Duodenal mucosa (tissue), 2 donors: ENCODE measurements at regions not wholly inside any gene's neighbourhood (a gene's known extent, or its start where the extent isn't known, plus 50 kb on each side); places are given as distances from the start of the nearest gene placed in this dataset.
"Not testable (repeated sequence)": the region's sequence is repeated elsewhere in the genome, so short reads cannot be mapped to it uniquely, and the experiment has no call there.

Experiments
- H3K27ac ChIP-seq: one replicate; pipeline ENCODE4 v1.7.0; 2013; ENCODE audit warnings: low read depth, low read length
- H3K27me3 ChIP-seq, 2 donors: one replicate each; pipeline ENCODE4 v1.7.0; 2013; ENCODE audit warnings: low read length in 2 of 2, control low read depth in 1 of 2; ENCODE audit not compliant: insufficient read depth in 2 of 2, control insufficient read depth in 1 of 2
- H3K36me3 ChIP-seq, 2 donors: one replicate each; pipeline ENCODE4 v1.7.0; 2013; ENCODE audit warnings: low read length in 2 of 2, control low read depth in 1 of 2; ENCODE audit not compliant: insufficient read depth in 2 of 2, control insufficient read depth in 1 of 2
- H3K4me1 ChIP-seq, 2 donors: one replicate each; pipeline ENCODE4 v1.7.0; 2013; ENCODE audit warnings: low read length in 2 of 2, control low read depth in 1 of 2; ENCODE audit not compliant: insufficient read depth in 2 of 2, control insufficient read depth in 1 of 2
- H3K4me3 ChIP-seq, 2 donors: one replicate each; pipeline ENCODE4 v1.7.0; 2013; ENCODE audit warnings: low read length in 2 of 2, low read depth in 1 of 2
- H3K9ac ChIP-seq, 2 donors: one replicate each; pipeline ENCODE4 v1.7.0; 2013; ENCODE audit warnings: low read length in 2 of 2, low read depth in 1 of 2
- H3K9me3 ChIP-seq, 2 donors: one replicate each; pipeline ENCODE4 v1.7.0; 2013; ENCODE audit warnings: low read length in 2 of 2, control low read depth in 1 of 2; ENCODE audit not compliant: control insufficient read depth in 1 of 2

DNA sequence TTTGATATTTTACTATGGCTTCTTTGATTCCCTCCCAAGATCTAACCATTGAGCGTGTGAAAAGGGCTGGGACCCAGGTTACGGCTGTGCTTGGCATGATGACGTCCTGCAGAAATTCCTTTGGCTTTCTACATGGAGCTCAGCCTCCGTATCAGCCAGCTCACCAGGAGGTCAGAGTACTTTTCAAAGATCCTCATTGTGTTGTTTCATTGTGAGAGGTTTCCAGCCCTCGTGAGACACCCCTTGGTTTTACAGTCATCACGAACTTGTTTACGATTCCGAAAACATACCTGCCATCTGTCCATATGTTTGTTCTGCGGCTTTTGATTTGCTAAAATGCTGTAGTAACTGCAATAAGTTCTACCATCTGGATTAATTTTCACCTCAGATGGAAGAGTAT is 453.1 kb downstream of the TMEM121 start:
- no peak overlapping the region for H3K4me3 ChIP-seq
- no peak overlapping the region for H3K27ac ChIP-seq
- H3K4me1 ChIP-seq = no peaks in the 10 kb centered on the region
- no peaks in the 10 kb centered on the region for H3K36me3 ChIP-seq
- H3K9ac ChIP-seq = no peak overlapping the region
- no peaks in the 10 kb centered on the region for H3K27me3 ChIP-seq
- no peaks in the 10 kb centered on the region for H3K9me3 ChIP-seq

DNA sequence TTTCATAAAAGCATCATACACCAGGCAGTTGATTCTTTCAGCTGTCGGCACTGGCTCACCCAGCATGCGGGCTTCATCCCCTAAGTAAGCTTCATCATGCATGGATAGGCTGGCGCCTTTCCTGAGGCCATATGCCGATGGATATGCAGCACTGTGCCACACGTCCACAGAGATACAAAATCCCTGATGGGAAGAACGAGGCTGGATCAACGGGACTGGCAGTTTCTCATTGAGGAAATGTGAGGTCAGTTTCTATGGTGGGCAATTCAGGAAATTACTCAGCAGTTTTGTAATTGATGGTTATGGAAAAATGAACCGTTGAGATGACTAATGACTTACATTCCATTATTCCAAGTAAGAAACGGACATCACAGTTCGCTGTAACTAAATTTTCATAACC is 453.8 kb downstream of the TMEM121 start:
- no peaks in the 10 kb centered on the region for H3K9me3 ChIP-seq
- H3K9ac ChIP-seq = no peak overlapping the region
- no peaks in the 10 kb centered on the region for H3K27me3 ChIP-seq
- H3K36me3 ChIP-seq = no peaks in the 10 kb centered on the region
- no peaks in the 10 kb centered on the region for H3K4me1 ChIP-seq
- H3K4me3 ChIP-seq = no peak overlapping the region
- no peak overlapping the region for H3K27ac ChIP-seq

DNA sequence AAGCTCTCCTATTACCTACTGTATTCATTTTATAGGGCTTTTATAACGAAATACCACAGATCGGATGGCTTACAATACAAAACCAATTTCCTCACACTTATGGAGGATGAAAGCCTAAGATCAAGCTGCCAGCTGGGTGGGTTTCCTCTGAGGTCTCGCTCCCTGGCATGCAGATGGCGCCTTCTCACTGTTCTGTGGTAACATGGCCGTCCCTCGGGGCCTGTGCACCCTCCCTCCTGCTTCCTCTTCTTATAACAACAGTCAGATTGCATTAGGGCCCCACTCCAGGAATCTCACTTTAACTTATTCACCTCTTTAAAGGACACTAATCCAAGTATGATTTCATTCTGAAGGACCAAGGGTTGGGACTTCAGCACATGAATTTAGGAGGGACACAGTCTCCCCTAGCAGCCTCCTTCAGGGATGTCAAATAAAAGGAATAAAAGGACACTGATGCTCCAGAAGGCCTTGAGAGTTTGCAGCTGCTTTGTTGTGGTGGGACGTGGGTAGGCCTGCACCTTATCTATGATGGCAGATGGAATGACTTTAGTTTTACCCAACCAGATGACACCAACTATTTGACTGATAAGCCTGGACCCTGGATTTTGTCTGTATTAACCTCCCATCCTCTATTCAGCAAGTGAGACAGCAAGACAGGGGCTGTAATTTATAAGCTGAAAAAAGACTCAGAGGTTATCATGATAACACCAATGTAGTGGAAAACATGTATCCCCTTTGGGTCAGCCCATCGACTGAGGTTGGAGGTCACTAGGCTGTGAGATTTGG is 455.3 kb downstream of the TMEM121 start:
- H3K9me3 ChIP-seq, H3K36me3 ChIP-seq, H3K4me1 ChIP-seq, H3K4me3 ChIP-seq, H3K27me3 ChIP-seq, H3K9ac ChIP-seq, H3K27ac ChIP-seq: not testable (repeated sequence)

- Histone ChIP-seq H3K9me3 (no peaks in the 10 kb centered on the region), H3K27me3 (no peaks in the 10 kb centered on the region), H3K9ac (no peak overlapping the region), H3K4me1 (no peaks in the 10 kb centered on the region), H3K27ac (no peak overlapping the region), H3K4me3 (no peak overlapping the region), H3K36me3 (no peaks in the 10 kb centered on the region)
Measured at GRCh38 chr14:105982664-105983063, 456.3 kb downstream of the TMEM121 start.

- no peak overlapping the region for H3K9ac ChIP-seq
- no peaks in the 10 kb centered on the region for H3K36me3 ChIP-seq
- H3K4me3 ChIP-seq = no peak overlapping the region
- no peaks in the 10 kb centered on the region for H3K9me3 ChIP-seq
- no peaks in the 10 kb centered on the region for H3K27me3 ChIP-seq
- H3K27ac ChIP-seq = no peak overlapping the region
- H3K4me1 ChIP-seq = no peaks in the 10 kb centered on the region
Measured at GRCh38 chr14:105986894-105987284, 460.5 kb downstream of the TMEM121 start.

DNA sequence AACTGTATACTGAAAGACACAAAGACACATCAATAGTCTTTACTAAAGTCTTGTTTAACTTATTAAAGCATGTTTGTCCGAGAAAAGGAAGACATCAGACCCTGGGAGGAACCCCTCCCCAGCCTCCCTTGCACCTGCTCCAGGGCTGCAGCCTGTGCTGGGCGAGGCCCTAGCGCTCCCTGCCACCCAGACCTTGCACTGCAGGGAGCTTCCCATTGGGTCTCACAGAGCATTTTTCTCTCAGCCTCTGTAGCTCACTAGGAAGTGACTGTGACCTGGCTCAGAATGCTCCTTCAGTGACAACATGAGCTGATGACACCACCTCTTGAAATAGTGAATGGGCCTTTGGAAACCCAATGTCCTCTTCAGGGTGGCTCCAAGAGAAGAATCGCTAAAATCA is 461.2 kb downstream of the TMEM121 start:
- Histone ChIP-seq H3K4me3 (no peak overlapping the region), H3K9me3 (no peaks in the 10 kb centered on the region), H3K27me3 (no peaks in the 10 kb centered on the region), H3K36me3 (no peaks in the 10 kb centered on the region), H3K9ac (no peak overlapping the region), H3K4me1 (no peaks in the 10 kb centered on the region), H3K27ac (no peak overlapping the region)

GRCh38 chr14:105989566-105990302 is 463.4 kb downstream of the TMEM121 start:
- Histone ChIP-seq H3K36me3 (no peaks in the 10 kb centered on the region), H3K4me3 (no peak overlapping the region), H3K27ac (no peak overlapping the region), H3K9ac (no peak overlapping the region), H3K4me1 (no peaks in the 10 kb centered on the region), H3K9me3 (no peaks in the 10 kb centered on the region), H3K27me3 (no peaks in the 10 kb centered on the region)

DNA sequence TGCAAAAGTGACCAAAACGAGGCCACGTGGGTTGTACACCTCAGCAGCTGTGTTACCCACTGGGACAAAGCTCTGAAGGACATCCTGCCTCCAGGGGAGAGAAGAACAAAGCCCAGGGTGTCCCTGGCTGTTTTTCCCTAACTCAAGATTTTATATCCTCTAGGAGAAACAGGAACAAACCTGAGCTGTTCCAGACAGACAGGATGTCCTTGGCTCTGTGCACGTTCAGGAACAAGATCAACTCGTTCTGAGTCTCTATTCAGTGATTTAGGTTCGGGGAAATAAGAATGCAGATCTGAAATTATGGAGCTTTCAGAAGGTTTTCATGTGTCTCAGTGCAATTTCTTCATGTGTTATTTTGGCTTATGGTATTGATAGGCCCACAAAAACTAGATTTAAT is 465.3 kb downstream of the TMEM121 start:
- not testable (repeated sequence) for H3K9ac ChIP-seq, H3K36me3 ChIP-seq, H3K4me3 ChIP-seq, H3K9me3 ChIP-seq, H3K4me1 ChIP-seq, H3K27me3 ChIP-seq, H3K27ac ChIP-seq

DNA sequence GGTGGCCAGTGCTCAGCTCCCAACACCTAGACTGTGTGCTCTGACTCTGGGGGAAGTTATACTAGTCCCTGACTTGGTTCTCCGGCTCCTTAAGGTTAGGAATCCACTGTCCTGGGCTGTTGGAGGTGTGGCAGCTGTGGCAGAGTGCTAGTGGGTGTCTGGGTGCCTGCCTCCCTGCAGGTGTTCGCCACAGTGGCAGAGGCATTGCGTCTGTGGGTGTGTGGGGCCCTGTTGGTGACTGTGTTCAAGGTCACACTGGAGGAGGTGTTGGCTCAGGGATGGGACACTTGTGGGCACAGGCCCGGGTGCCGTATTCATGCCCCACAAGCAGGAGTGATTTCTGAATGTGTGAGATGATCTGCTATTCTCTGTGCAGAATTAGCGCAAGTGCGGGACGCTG is 467.4 kb downstream of the TMEM121 start:
- H3K9me3 ChIP-seq = no peaks in the 10 kb centered on the region

DNA sequence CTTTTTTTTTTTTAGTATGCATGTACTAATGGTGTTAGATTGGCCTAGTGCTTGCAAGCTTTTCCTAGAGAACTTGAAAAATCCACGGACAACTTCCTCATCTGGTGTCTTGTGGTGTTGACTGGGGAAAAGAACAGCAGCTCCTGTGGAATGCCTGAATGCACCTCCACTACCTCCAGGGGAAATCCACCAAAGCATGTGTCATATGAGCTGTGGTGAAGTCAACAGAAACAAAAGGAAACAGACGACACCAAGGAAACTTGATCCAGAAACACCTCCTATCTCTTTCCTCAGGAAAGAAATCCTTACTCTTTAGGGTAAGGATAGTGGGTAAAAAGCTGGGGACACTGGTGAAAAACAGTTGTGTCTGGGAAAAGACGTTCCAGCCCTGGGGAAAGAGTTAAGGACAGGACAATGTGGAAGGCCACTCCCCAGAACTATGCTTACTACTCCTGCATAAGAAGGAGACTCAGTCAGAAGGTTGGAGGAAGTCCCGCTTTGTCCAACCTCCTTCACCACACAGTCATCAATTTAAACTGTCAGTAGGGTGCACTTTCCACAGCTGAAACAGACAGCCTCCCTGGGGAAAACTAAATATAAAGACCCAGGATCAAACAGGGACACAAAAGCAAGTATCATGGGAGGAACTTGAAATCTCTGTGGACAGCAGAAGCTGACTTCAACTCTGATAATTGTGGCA is 468.8 kb downstream of the TMEM121 start:
- not testable (repeated sequence) for H3K36me3 ChIP-seq, H3K4me1 ChIP-seq, H3K9ac ChIP-seq, H3K4me3 ChIP-seq, H3K9me3 ChIP-seq, H3K27me3 ChIP-seq, H3K27ac ChIP-seq

More for the DNA sequence above, 467.4 kb downstream of the TMEM121 start:
- Histone ChIP-seq H3K27me3 (no peaks in the 10 kb centered on the region), H3K9ac (no peak overlapping the region), H3K4me1 (no peaks in the 10 kb centered on the region), H3K36me3 (no peaks in the 10 kb centered on the region), H3K4me3 (no peak overlapping the region), H3K27ac (no peak overlapping the region)
